ENCODE measurements at regions not wholly inside any gene's neighbourhood (a gene's known extent, or its start where the extent isn't known, plus 50 kb on each side); places are given as distances from the start of the nearest gene placed in this dataset.

DNA sequence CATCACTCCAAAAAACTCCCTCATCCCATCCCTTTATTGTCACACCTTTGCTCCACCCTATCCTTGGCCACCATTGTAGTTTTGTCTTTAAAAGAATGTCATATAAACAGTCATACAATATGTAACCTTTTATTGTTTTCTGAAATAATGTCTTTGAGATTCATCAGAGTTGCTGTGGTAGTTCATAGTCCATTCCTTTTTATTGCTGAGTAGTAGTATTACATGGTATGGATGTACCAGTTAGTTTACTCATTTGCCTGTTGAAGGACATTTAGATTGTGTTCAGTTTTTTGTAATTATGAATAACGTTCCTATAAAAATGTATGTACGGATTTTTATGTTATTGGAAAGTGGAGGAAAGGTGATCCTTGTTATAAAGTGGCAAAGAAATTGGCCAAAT, 171.8 kb upstream of the GCFC2 start:
- TF ChIP-seq, protein P1, sequence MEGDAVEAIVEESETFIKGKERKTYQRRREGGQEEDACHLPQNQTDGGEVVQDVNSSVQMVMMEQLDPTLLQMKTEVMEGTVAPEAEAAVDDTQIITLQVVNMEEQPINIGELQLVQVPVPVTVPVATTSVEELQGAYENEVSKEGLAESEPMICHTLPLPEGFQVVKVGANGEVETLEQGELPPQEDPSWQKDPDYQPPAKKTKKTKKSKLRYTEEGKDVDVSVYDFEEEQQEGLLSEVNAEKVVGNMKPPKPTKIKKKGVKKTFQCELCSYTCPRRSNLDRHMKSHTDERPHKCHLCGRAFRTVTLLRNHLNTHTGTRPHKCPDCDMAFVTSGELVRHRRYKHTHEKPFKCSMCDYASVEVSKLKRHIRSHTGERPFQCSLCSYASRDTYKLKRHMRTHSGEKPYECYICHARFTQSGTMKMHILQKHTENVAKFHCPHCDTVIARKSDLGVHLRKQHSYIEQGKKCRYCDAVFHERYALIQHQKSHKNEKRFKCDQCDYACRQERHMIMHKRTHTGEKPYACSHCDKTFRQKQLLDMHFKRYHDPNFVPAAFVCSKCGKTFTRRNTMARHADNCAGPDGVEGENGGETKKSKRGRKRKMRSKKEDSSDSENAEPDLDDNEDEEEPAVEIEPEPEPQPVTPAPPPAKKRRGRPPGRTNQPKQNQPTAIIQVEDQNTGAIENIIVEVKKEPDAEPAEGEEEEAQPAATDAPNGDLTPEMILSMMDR (conservative IDR thresholded peaks at IDR 0.05): no peak
- no peak for TF ChIP-seq ZFX (IDR thresholded peaks at IDR 0.05)

Data from C4-2B (cell line).